Endothelial cell (in vitro differentiated cells): ENCODE measurements at regions not wholly inside any gene's neighbourhood (a gene's known extent, or its start where the extent isn't known, plus 50 kb on each side); places are given as distances from the start of the nearest gene placed in this dataset.

Source experiments
- DNase-seq: peaks from one replicate; pipeline ENCODE4 v3.0.0; 2021; ENCODE audit warnings: low spot score
- H3K27ac Mint-ChIP-seq: one replicate; pipeline ENCODE4 v1.8.0; 2021; ENCODE audit warnings: mixed read lengths, inconsistent platforms; ENCODE audit not compliant: unreplicated experiment
- H3K27me3 Mint-ChIP-seq: one replicate; pipeline ENCODE4 v1.8.0; 2021; ENCODE audit warnings: mild to moderate bottlenecking, moderate library complexity, mixed read lengths, inconsistent platforms; ENCODE audit not compliant: unreplicated experiment
- H3K36me3 Mint-ChIP-seq: one replicate; pipeline ENCODE4 v1.8.0; 2021; ENCODE audit warnings: mild to moderate bottlenecking, low read depth, mixed read lengths, inconsistent platforms; ENCODE audit not compliant: unreplicated experiment
- H3K4me1 Mint-ChIP-seq: one replicate; pipeline ENCODE4 v1.8.0; 2021; ENCODE audit warnings: mild to moderate bottlenecking, mixed read lengths, inconsistent platforms; ENCODE audit not compliant: unreplicated experiment
- H3K4me3 Mint-ChIP-seq: one replicate; pipeline ENCODE4 v1.8.0; 2021; ENCODE audit warnings: mild to moderate bottlenecking, mixed read lengths, inconsistent platforms; ENCODE audit not compliant: unreplicated experiment
- H3K9me3 Mint-ChIP-seq: one replicate; pipeline ENCODE4 v1.8.0; 2021; ENCODE audit warnings: mixed read lengths, inconsistent platforms; ENCODE audit not compliant: unreplicated experiment
- CTCF ChIP-seq: fragments of 200-600 bp; sonication (generic); IDR thresholded peaks from one replicate; pipeline ENCODE4 v1.5.0; 2021; ENCODE audit warnings: antibody characterized with exemption; ENCODE audit not compliant: unreplicated experiment

GRCh38 chr16:86337138-86337537 is 173.2 kb upstream of the FOXF1 start:
- DNase-seq = no peak
- Mint-ChIP-seq H3K27ac (no peak overlapping the region), H3K9me3 (no peaks in the 10 kb centered on the region), H3K36me3 (no peaks in the 10 kb centered on the region), H3K27me3 (peaks cover 8% of the 10 kb centered on the region), H3K4me1 (peaks cover 4% of the 10 kb centered on the region), H3K4me3 (no peak overlapping the region)
- TF ChIP-seq CTCF = no peak

- Mint-ChIP-seq H3K4me1 (peaks cover 4% of the 10 kb centered on the region), H3K9me3 (no peaks in the 10 kb centered on the region), H3K27ac (no peak overlapping the region), H3K36me3 (no peaks in the 10 kb centered on the region), H3K27me3 (peaks cover 8% of the 10 kb centered on the region), H3K4me3 (no peak overlapping the region)
- no peak for DNase-seq
- TF ChIP-seq CTCF = no peak
Measured at GRCh38 chr16:86337581-86338402, 172.5 kb upstream of the FOXF1 start.

- no peak for TF ChIP-seq CTCF
- Mint-ChIP-seq H3K4me1 (peaks cover 4% of the 10 kb centered on the region), H3K36me3 (no peaks in the 10 kb centered on the region), H3K4me3 (no peak overlapping the region), H3K27me3 (peaks cover 8% of the 10 kb centered on the region), H3K9me3 (no peaks in the 10 kb centered on the region), H3K27ac (no peak overlapping the region)
- no peak for DNase-seq
Measured at GRCh38 chr16:86338403-86339115, 171.8 kb upstream of the FOXF1 start.

- no peak overlapping the region for H3K27ac Mint-ChIP-seq
- H3K36me3 Mint-ChIP-seq = no peaks in the 10 kb centered on the region
- H3K27me3 Mint-ChIP-seq = peaks cover 10% of the 10 kb centered on the region
- peaks cover 32% of the 10 kb centered on the region for H3K4me1 Mint-ChIP-seq
- no peak for DNase-seq
- TF ChIP-seq CTCF = no peak
- no peaks in the 10 kb centered on the region for H3K9me3 Mint-ChIP-seq
- no peak overlapping the region for H3K4me3 Mint-ChIP-seq
Measured at GRCh38 chr16:86342161-86342834, 168.0 kb upstream of the FOXF1 start.
